Activated CD8-positive, alpha-beta memory T cell treated with anti-CD3 and anti-CD28 coated beads for 48 hours (primary cell): ENCODE measurements at regions not wholly inside any gene's neighbourhood (a gene's known extent, or its start where the extent isn't known, plus 50 kb on each side); places are given as distances from the start of the nearest gene placed in this dataset.
A peak's percentile ranks its signal among the peaks of the same experiment; 100 is the strongest.

Source experiments
- DNase-seq, 3 experiments: peaks; one replicate each; pipeline ENCODE4 v3.0.0-alpha.2; 2020; ENCODE audit warnings: low read depth in 2 of 3, low spot score in 2 of 3

GRCh38 chr18:77571743-77572142, 322.1 kb downstream of the GALR1 start:
- DNase-seq: no peak

DNA sequence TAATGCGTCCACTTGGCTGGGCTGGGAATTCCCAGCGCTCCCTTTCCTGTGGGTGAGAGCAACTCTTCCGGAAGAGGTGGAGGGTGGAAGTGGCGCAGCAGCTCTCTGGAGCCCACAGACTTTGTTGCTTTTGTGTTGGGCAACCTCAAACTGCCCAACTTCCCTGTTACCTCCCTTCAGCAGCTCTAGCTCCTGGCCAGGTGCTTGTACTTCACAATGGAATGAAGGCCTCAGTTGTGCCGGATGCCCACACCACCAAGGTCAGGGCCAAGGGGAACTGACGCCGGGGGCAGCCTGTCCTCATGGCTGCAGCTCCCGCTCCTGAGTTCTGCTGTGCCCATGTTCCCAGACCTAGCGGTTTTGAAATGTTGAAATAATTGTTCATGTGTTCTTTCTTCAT, 322.9 kb downstream of the GALR1 start:
- no peak for DNase-seq

DNA sequence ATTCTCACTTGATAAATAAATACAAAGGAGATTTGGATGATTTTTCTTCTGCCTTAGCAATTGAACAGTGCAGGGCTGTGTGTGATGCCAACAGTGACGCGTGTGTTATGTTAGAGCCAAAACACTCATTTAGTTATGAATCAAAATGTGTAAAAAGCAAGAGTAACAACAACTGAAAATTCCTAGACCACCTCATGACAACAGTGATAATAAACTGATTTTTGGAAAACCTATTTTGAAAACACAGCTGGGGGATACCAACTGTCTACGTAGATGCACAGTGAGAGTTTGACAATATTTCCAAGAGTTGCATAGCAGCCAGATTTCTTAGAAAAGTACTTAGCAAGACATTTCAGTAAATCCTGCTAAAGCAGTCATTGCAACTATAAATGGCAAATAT, 323.9 kb downstream of the GALR1 start:
- DNase-seq: no peak

DNA sequence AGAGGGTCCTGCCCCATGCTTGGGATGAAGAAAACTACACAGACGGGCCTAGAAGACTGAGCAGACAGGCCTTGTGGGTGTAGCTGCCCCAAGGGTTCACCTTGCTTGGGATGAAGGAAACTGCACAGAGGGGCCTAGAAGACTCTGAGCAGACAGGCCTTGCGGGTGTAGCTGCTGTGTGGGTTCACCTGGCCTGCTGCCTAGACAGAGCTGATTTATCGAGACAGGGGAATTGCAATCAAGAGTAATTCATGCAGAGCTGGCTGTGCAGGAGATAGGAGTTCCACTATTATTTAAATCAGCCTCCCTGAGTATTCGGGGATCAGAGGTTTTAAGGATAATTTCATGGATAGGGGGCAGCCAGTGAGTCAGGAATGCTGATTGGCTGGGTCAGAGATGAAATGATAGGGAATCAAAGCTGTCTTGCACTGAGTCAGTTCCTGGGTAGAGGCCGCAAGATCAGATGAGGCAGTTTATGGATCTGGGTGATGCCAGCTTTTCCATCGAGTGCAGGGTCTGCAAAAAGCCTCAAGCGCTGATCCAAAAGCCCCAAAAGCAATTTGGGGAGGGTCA, 341.4 kb downstream of the GALR1 start:
- no peak for DNase-seq

GRCh38 chr18:77597726-77598125, 348.1 kb downstream of the GALR1 start:
- no peak for DNase-seq

DNA sequence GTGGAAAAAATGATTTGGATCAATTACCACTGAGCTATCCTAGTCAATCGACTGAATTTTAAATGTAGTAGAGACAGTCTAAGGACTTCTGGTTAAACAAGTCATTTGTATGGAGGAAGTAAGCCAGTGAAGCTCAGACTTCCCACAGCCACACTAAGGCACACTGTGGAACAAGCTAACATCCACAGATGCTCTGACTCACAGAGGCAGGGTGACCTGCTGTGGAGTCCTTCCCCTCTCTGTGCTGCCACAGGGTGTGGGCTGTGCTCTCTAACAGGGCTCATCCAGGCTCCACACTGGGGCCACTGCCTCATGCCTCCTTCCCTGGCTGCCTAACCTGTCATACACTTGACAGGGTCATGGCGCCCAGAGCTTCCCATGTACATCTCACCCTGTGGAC, 351.0 kb downstream of the GALR1 start:
- no peak for DNase-seq

GRCh38 chr18:77601567-77601966, 351.9 kb downstream of the GALR1 start:
- DNase-seq: no peak

- no peak for DNase-seq
These were observed 357.4 kb downstream of the GALR1 start for GRCh38 chr18:77607087-77607486.

GRCh38 chr18:77608807-77609206, 359.2 kb downstream of the GALR1 start:
- no peak for DNase-seq

GRCh38 chr18:77617694-77618093, 368.0 kb downstream of the GALR1 start:
- no peak for DNase-seq

- no peak for DNase-seq
These were observed 369.9 kb downstream of the GALR1 start for GRCh38 chr18:77619525-77619924.

DNA sequence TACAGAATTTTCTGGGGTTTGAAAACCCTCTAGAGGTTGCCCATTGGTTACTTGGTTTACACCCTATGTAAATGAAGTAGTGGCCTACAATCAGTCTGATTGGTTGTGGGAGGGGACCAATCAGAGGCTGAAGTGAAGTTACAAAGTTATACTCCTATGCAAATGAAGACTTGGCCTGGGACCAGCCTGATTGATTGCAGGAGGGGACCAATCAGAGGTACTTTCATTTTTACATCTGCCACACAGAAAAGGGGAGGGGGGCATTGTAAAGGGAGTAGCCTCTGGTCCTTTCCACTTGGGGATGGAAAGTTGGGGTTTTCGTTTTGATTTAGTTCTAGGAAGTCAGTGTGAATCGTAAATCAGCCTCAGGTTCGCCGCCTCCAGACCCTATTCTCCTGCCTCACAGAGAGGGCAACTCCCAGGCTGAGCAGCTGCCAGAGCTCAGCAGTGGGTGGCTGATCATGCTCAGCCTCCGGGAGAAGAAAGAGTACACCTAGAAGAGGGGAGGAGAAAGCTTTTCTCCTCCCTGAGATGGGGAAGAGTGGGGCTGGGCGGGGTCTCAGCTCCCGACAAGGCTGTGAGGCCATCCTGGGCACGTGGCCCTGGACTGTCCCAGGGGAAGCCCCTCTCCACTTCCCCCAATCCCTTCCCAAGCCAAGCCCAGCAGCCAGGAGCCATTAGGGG, 372.5 kb downstream of the GALR1 start:
- no peak for DNase-seq

GRCh38 chr18:77632758-77633157, 383.1 kb downstream of the GALR1 start:
- DNase-seq: no peak

GRCh38 chr18:77634494-77634893, 384.8 kb downstream of the GALR1 start:
- no peak for DNase-seq

DNA sequence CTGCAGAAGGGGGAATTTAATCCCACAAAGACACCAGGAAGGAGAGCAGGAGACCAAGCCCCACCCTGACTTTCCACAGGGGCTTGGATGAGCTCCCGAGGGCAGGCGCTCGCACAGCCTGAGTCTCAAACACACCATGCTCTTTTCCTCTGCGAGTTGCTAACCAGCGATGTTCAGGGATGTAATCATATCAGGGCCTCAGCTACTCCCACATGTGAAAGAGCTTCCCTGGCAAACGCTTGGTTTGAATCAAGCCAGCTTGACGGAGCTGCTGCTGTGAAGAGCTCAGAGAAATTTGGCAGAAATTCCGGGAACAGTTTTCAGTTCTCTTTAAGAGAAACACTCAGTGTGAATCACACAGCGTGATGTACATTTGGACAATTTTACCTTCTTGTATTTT, 385.8 kb downstream of the GALR1 start:
- DNase-seq: no peak

DNA sequence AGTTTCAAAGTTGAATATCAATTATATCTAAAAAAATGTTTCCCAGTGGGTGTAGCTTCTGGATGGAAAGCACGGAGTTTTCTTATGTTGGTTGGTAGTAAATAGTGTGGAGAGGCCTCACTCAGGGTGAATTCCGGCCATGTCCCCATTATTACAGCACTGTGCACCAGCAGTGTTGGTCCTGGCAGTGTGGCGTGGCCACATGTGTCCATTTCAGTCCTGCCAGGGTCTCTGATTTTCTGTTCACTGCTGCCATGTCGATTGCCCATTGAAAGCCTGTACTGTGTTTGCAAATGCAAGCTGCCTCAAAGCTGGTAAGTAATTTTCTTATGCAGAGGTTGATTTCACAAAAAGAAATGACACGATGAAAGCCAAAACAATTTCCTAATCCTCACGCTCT, 386.2 kb downstream of the GALR1 start:
- no peak for DNase-seq

GRCh38 chr18:77645170-77645872, 395.7 kb downstream of the GALR1 start:
- no peak for DNase-seq

GRCh38 chr18:77647472-77647871, 397.8 kb downstream of the GALR1 start:
- no peak for DNase-seq

DNA sequence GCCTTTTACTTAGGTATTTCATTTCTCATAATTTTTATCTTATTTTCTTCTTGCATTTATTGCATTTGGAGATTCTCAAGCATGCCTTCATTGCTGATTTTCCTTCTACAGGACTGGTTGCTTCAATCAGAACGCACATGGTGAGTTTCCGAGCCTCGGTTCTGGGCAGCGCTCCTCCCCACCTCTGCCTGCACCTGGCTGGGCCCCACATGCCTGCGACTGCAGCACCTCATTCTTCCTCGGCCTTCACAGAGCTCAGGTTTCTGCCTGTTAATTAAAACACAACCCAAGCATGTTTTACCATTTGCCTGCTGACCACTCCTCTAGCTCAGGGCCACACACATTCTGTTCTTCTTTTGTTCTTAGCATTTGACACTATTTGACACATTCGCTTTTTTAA, 398.8 kb downstream of the GALR1 start:
- DNase-seq: no peak

DNA sequence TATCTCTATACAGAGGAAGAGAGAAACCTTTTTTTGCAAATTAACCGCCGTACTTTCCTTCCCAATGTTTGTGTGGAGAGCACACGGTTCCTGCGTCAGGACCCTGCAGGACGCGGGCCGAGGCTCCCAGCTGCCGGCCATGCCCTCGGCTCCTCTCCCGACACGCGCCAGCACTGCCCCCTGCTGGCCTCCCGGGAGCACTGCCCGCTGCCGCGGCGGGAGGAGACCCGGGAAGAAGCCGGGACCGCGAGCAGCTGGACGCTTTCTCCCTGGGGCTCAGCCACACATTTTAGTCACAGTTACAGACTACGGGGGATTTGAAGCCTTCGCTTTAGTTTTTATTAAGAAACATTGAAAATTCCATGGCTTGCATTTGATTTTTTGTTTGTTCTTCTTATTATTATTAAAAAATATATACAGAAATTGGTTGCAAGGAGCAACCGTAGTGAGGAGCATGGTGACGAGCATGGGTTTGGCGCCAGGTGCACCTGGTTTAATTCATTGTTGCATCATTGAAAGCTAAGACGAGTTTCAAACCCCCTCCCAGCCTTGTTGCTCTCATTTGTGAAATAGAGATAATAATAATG, 401.2 kb downstream of the GALR1 start:
- peak; percentile 31 to 53 (median 40) for DNase-seq

- DNase-seq: no peak
These were observed 401.8 kb downstream of the GALR1 start for GRCh38 chr18:77651441-77651840.

DNA sequence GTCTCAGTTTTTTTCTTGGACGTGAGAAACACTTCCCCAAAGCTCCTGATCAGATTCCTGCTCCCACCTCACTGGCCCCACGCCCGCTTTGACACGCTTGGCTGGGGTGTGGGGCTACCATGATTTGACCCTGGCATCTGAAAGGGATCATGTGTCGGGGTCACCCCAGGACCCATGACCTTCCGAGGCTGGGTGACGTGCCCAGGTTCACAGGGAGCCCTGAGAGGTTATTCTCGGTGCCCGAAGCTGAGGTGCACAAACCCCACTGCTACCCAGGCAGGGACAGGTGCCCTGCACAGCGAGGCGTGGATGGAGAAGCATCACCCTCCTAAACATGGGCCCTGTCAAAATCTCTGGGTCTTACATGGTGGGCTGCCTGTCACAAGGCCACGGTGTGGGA, 404.1 kb downstream of the GALR1 start:
- DNase-seq: no peak
